ENCODE measurements at regions not wholly inside any gene's neighbourhood (a gene's known extent, or its start where the extent isn't known, plus 50 kb on each side); places are given as distances from the start of the nearest gene placed in this dataset.

- DNase-seq: no peak
These were observed 72.9 kb upstream of the ANO1 start for GRCh38 chr11:70005107-70005818.

GRCh38 chr11:70007796-70008195, 70.3 kb upstream of the ANO1 start:
- no peak for DNase-seq

- DNase-seq: no peak
These were observed 67.3 kb upstream of the ANO1 start for GRCh38 chr11:70010774-70011173.

DNA sequence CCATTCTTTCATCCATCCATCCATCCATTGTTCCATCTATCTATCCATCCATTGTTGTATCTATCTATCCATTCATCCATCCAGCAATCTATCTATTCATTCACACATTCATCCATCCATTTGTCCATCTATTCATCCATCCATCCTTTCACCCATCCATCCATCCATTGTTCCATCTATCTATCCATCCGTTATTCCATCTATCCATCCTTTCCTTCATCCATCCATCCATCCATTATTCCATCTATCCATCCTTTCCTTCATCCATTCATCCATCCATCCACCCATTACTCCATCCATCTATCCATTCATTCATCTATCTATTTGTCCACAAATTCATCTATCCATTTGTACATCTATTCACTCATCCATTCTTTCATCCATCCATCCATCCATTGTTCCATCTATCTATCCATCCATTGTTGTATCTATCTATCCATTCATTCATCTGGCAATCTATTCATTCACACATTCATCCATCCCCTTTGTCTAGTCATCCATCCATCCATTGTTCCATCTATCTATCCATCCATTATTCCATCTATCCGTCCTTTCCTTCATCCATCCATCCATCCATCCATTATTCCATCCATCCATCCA, 65.9 kb upstream of the ANO1 start:
- DNase-seq: no peak

GRCh38 chr11:70014291-70014690, 63.8 kb upstream of the ANO1 start:
- no peak for DNase-seq

DNA sequence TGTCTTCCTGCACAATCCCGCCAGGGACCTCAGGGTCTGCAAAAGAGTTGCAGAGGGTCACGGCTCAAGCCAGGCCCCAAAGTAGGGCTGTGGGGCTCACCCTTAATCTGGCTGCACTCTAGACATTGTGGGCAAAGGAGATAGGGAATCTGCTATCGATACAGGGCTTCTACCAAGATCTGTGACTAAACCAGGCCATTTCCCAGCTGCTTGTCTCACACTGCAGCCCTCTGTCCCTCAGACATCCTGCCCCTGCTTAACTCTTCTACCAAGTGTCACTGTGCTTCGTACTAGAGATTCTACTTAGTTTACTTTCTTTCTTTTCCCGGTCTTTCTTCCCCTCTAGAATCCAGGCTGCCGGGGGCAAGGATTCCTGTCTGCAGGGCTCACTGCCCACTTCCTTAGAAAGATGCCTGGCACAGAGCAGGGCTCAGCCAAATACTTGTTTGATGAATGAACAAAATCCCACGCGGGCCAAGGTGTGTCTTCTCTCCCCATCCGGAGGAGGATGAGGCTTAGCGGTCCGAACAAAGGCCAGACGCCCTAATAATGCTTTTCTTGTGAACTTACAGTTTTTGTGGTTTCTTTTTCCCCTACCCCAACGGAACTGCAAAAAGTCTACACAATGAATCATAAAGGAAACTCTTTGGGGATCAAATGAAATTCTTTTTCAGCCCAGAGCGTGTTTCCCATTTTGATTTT, 61.3 kb upstream of the ANO1 start:
- no peak for DNase-seq

- no peak for DNase-seq
These were observed 59.3 kb upstream of the ANO1 start for GRCh38 chr11:70018816-70019215.

DNA sequence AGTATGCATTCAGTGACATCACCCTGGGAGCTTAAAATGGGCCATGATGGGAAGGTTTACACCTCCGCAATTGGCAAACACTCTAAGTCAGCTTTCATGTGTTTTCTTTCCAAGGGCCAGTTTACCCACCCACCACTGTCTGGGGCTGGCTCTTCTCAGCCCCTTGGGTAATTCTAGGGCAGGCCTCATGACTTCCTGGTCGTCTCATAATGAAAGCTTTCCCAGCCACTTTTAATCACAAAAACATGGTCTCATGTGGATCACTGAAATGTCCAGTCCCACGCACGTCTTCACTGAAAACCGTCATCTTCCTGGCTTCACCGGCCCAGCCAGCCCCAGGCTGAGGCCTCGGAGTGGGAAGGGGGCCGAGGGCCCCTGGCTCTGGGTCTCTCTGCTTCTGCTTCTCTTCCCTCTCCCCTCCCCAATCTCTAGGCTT, 58.5 kb upstream of the ANO1 start:
- no peak for DNase-seq

DNA sequence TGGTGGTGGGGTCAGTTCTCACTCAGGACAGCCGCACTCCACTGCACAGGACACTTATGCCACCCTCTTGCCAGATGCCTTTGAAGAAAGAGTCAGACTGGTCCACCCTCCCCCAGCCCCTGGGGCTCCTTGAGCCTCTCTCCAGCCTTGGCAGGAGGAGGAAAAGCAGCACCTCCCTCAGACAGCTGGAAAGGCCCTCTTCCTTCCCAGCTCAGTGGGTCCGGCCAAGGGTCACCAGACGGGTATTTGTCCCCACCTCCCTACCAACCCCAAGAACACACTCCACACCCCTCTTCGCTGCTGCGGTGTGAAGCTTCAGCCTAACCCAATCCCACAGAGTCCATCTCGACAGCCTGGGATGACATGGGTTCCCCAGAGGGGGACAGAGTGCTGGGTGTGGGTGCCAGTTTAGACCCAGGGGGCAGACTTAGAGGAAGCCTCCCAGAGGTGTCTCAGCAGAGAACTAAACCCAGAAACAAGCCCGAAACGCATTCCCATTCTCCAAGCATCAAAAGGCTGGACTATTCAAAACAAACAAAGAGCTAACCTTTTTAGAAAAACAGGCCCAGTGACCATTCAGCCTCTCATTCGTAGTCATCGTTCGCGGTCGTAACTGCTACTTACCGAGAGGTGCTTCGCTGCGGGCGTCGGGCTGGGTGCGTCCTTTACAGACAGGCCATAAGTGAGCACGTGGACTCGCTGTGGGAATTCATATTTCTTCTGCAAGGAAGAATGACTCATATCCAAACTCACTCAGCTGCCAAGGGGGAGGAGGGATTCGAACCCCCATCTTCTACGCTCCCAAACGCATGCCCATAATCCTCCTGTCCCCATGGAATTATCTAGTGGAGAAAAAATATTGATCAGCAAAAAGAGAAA, 57.5 kb upstream of the ANO1 start:
- no peak for DNase-seq

DNA sequence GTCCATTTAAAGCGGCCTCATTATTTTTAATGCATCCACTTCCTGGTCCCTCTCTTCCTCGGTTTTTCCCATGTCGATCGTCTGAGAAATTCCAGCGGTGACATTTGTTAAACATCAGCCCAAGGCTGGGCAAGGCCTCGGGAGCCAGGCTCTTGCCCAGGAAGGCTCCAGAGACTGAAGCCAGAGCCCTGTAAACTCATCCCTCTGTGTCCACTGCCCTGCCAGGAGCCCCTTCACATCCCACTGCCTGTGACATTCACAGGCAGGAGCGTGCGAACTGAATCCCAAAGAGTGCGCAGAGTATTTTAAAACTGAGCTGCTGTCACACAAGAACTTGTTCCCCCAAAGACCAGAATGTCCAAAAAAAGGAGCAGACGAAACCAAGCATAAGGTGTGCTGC, 56.5 kb upstream of the ANO1 start:
- DNase-seq: no peak

- DNase-seq: no peak
These were observed 53.9 kb upstream of the ANO1 start for GRCh38 chr11:70024036-70024772.

DNA sequence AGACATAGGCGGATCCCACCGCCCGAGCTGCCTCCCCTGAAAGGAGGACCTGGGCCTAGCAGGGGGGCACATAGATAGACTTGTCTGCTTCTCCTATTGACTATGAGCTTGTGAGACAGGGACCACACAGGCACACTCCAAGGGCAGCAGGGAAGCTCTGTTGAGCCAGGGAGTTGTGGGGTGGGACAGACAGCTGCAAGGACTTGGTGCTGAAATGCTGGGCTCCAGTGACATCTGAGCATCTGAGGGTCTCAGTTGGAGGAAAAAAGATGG, 53.4 kb upstream of the ANO1 start:
- no peak for DNase-seq

DNA sequence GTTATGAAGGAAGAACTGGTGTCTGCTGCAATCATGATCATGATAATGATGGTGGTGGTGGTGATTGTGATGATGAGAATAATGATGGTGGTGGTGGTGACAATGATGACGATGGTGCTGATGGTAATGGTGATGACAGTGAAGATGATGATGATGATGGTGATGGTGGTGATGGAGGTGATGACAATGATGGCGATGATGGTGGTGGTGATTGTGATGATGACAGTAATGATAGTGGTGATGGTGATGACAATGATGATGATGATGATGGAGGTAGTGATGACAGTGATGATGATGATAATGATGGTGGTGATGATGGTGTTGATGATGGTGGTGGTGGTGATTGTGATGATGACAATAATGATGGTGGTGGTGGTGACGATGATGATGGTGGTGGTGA, 52.8 kb upstream of the ANO1 start:
- DNase-seq: no peak

- no peak for DNase-seq
These were observed 52.1 kb upstream of the ANO1 start for GRCh38 chr11:70026012-70026411.

DNA sequence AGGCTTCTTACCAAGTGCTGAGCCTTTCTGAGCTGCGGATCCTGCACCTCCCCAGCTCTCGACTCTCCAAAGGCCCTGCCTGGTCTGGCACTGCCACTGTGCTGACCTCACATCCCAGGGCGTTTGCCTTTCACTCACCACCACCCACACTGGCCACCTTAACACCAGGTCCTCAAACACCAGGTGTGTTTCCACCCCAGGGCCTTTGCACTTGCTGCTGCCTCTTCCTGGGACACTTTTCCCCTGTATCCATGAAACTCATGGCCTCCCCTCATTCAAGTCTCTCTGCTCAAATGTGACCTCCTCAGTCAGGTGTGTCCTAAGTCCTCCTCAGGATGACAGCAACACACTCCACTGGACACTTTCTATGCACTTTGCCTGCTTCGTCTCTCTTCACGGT, 51.4 kb upstream of the ANO1 start:
- no peak for DNase-seq

DNA sequence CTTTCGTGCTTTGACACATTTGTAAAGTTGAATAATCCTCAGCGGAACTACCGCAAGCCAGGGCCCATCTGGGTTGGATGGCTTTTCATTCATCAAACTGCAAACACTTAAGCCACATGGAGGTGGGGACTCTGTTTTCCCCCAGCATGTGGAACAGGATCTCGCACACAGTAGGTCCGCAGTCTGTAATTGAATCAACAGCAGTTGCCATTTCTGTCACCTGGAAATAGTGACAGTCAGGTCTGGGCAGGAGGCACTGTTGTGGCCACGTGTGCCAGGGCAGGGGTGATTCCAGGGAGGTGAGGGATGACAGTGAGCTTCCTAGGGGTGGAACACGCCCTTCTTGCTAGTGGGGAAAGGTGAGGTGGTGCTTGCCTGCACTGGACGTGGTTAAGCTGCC, 50.7 kb upstream of the ANO1 start:
- no peak for DNase-seq

DNA sequence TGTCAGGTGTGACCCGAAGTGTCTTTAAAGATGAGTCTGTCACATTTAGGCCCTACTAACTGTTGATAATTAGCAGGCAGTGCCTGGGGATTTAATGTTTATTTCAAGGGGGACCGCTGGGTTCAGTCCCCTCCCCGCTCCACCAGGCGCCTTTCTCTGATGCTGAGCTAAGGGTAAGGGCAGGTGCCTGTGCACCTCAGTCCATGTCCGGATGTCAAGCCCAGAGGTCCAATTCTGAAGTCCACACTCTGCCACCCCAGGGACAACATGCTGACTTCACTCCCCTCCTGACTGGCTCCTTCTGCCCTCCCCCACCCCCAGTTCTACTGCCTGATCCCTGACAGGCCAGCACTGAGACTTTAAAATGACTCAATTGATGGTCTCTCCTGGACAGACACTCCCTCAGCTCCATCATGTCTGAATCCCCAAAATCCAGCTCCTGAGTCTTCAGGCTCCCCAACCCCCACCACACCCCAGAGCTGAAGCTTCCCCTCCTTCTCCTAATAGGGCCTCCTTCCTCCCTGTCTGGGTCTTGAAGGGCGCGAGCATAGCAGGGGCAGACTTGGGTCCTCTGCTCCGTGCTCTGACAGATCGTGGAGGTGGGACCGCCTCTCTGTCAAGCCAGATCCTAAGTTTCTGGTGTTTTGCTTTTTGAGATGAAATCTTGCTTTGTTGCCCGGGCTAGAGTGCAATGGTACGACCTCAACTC, 49.8 kb upstream of the ANO1 start:
- DNase-seq: no peak
